ENCODE measurements at regions not wholly inside any gene's neighbourhood (a gene's known extent, or its start where the extent isn't known, plus 50 kb on each side); places are given as distances from the start of the nearest gene placed in this dataset.
"Not testable (repeated sequence)": the region's sequence is repeated elsewhere in the genome, so short reads cannot be mapped to it uniquely, and the experiment has no call there.

DNA sequence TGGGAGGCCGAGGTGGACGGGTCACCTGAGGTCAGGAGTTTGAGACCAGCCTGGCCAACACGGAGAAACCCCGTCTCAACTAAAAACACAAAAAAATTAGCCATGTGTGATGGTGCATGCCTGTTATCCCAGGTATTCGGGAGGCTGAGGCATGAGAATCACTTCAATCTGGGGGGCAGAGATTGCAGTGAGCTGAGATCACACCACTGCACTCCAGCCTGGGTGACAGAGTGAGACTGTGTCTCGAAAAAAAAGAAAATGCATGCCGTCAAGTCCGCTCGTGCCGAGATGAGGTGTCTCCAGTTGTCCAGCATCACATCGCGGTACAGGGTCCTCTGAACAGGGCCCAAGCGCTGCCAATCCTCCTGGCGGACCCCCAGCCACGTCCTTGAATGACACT lies 71.2 kb upstream of the GOLGA6L6 start:
- TF ChIP-seq, protein P1, sequence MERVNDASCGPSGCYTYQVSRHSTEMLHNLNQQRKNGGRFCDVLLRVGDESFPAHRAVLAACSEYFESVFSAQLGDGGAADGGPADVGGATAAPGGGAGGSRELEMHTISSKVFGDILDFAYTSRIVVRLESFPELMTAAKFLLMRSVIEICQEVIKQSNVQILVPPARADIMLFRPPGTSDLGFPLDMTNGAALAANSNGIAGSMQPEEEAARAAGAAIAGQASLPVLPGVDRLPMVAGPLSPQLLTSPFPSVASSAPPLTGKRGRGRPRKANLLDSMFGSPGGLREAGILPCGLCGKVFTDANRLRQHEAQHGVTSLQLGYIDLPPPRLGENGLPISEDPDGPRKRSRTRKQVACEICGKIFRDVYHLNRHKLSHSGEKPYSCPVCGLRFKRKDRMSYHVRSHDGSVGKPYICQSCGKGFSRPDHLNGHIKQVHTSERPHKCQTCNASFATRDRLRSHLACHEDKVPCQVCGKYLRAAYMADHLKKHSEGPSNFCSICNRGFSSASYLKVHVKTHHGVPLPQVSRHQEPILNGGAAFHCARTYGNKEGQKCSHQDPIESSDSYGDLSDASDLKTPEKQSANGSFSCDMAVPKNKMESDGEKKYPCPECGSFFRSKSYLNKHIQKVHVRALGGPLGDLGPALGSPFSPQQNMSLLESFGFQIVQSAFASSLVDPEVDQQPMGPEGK (CRISPR knock-in tag; IDR thresholded peaks at IDR 0.05; ENCODE audit: borderline replicate concordance): not testable (repeated sequence)
- not testable (repeated sequence) for TF ChIP-seq TCF4 (CRISPR knock-in tag; IDR thresholded peaks at IDR 0.05; ENCODE audit: borderline replicate concordance); ZFP3 (CRISPR knock-in tag; IDR thresholded peaks at IDR 0.05); ZFP30 (CRISPR knock-in tag; IDR thresholded peaks at IDR 0.05); ESRRG (CRISPR knock-in tag; IDR thresholded peaks at IDR 0.05); TOX (CRISPR knock-in tag; IDR thresholded peaks at IDR 0.05; ENCODE audit: borderline replicate concordance); OSR1 (CRISPR knock-in tag; IDR thresholded peaks at IDR 0.05); ISL1 (CRISPR knock-in tag; IDR thresholded peaks at IDR 0.05); SNAI2 (CRISPR knock-in tag; IDR thresholded peaks at IDR 0.05); RARB (CRISPR knock-in tag; IDR thresholded peaks at IDR 0.05); ZNF8 (CRISPR knock-in tag; IDR thresholded peaks at IDR 0.05)
- TF ChIP-seq, protein P2, sequence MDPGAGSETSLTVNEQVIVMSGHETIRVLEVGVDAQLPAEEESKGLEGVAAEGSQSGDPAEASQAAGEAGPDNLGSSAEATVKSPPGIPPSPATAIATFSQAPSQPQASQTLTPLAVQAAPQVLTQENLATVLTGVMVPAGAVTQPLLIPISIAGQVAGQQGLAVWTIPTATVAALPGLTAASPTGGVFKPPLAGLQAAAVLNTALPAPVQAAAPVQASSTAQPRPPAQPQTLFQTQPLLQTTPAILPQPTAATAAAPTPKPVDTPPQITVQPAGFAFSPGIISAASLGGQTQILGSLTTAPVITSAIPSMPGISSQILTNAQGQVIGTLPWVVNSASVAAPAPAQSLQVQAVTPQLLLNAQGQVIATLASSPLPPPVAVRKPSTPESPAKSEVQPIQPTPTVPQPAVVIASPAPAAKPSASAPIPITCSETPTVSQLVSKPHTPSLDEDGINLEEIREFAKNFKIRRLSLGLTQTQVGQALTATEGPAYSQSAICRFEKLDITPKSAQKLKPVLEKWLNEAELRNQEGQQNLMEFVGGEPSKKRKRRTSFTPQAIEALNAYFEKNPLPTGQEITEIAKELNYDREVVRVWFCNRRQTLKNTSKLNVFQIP (CRISPR knock-in tag; IDR thresholded peaks at IDR 0.05; ENCODE audit: borderline replicate concordance, low read depth): not testable (repeated sequence)
- TF ChIP-seq, protein P3, sequence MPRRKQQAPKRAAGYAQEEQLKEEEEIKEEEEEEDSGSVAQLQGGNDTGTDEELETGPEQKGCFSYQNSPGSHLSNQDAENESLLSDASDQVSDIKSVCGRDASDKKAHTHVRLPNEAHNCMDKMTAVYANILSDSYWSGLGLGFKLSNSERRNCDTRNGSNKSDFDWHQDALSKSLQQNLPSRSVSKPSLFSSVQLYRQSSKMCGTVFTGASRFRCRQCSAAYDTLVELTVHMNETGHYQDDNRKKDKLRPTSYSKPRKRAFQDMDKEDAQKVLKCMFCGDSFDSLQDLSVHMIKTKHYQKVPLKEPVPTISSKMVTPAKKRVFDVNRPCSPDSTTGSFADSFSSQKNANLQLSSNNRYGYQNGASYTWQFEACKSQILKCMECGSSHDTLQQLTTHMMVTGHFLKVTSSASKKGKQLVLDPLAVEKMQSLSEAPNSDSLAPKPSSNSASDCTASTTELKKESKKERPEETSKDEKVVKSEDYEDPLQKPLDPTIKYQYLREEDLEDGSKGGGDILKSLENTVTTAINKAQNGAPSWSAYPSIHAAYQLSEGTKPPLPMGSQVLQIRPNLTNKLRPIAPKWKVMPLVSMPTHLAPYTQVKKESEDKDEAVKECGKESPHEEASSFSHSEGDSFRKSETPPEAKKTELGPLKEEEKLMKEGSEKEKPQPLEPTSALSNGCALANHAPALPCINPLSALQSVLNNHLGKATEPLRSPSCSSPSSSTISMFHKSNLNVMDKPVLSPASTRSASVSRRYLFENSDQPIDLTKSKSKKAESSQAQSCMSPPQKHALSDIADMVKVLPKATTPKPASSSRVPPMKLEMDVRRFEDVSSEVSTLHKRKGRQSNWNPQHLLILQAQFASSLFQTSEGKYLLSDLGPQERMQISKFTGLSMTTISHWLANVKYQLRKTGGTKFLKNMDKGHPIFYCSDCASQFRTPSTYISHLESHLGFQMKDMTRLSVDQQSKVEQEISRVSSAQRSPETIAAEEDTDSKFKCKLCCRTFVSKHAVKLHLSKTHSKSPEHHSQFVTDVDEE (CRISPR knock-in tag; IDR thresholded peaks at IDR 0.05): not testable (repeated sequence)

Data from SK-N-SH treated with all-trans-retinoic acid at 6 μM for 48 hours (cell line).